IPS-20b (cell line): ENCODE measurements at regions not wholly inside any gene's neighbourhood (a gene's known extent, or its start where the extent isn't known, plus 50 kb on each side); places are given as distances from the start of the nearest gene placed in this dataset.
"Not testable (repeated sequence)": the region's sequence is repeated elsewhere in the genome, so short reads cannot be mapped to it uniquely, and the experiment has no call there.

Experiments used
- H3K27ac ChIP-seq: one replicate; pipeline ENCODE4 v1.5.1; 2013; ENCODE audit warnings: low read length
- H3K27me3 ChIP-seq: 2 replicates; pipeline ENCODE4 v1.6.1; 2013; ENCODE audit warnings: mild to moderate bottlenecking, low read length, inconsistent platforms; ENCODE audit not compliant: insufficient read depth
- H3K36me3 ChIP-seq: 2 replicates; pipeline ENCODE4 v1.6.1; 2013; ENCODE audit warnings: low read depth, mild to moderate bottlenecking, inconsistent platforms, low read length, moderate library complexity; ENCODE audit not compliant: insufficient read depth
- H3K4me1 ChIP-seq: 2 replicates; pipeline ENCODE4 v1.6.1; 2013; ENCODE audit warnings: mild to moderate bottlenecking, control low read depth, inconsistent platforms, low read length, moderate library complexity; ENCODE audit not compliant: insufficient read depth
- H3K4me3 ChIP-seq: 2 replicates; pipeline ENCODE4 v1.5.1; 2013; ENCODE audit warnings: mild to moderate bottlenecking, low read length, inconsistent platforms
- H3K9ac ChIP-seq: 2 replicates; pipeline ENCODE4 v1.6.1; 2013; ENCODE audit warnings: low read depth, mild to moderate bottlenecking, inconsistent platforms, low read length, moderate library complexity
- H3K9me3 ChIP-seq: 2 replicates; pipeline ENCODE4 v1.6.1; 2013; ENCODE audit warnings: mild to moderate bottlenecking, low read depth, low read length, inconsistent platforms; ENCODE audit not compliant: insufficient read depth

GRCh38 chr17:21814272-21814671, 121.9 kb downstream of the KCNJ18 start:
- H3K27me3 ChIP-seq, H3K36me3 ChIP-seq, H3K27ac ChIP-seq, H3K4me3 ChIP-seq, H3K9ac ChIP-seq, H3K4me1 ChIP-seq: not testable (repeated sequence)
- H3K9me3 ChIP-seq: peaks cover 38% of the 10 kb centered on the region

- no peak overlapping the region for H3K27ac ChIP-seq
- no peaks in the 10 kb centered on the region for H3K27me3 ChIP-seq
- H3K36me3 ChIP-seq: no peaks in the 10 kb centered on the region
- peaks cover 38% of the 10 kb centered on the region for H3K9me3 ChIP-seq
- H3K4me3 ChIP-seq: no peak overlapping the region
- no peaks in the 10 kb centered on the region for H3K4me1 ChIP-seq
- no peak overlapping the region for H3K9ac ChIP-seq
Observed at GRCh38 chr17:21814776-21815175, 122.5 kb downstream of the KCNJ18 start.

GRCh38 chr17:21815352-21816063, 123.2 kb downstream of the KCNJ18 start:
- H3K27me3 ChIP-seq: no peaks in the 10 kb centered on the region
- no peak overlapping the region for H3K4me3 ChIP-seq
- H3K27ac ChIP-seq: no peak overlapping the region
- no peak overlapping the region for H3K9ac ChIP-seq
- H3K4me1 ChIP-seq: no peaks in the 10 kb centered on the region
- H3K36me3 ChIP-seq: no peaks in the 10 kb centered on the region
- H3K9me3 ChIP-seq: peaks cover 44% of the 10 kb centered on the region

- peaks cover 58% of the 10 kb centered on the region for H3K9me3 ChIP-seq
- H3K36me3 ChIP-seq: no peaks in the 10 kb centered on the region
- H3K4me1 ChIP-seq: no peaks in the 10 kb centered on the region
- no peak overlapping the region for H3K4me3 ChIP-seq
- no peaks in the 10 kb centered on the region for H3K27me3 ChIP-seq
- no peak overlapping the region for H3K9ac ChIP-seq
- no peak overlapping the region for H3K27ac ChIP-seq
Observed at GRCh38 chr17:21816592-21817567, 124.6 kb downstream of the KCNJ18 start.

DNA sequence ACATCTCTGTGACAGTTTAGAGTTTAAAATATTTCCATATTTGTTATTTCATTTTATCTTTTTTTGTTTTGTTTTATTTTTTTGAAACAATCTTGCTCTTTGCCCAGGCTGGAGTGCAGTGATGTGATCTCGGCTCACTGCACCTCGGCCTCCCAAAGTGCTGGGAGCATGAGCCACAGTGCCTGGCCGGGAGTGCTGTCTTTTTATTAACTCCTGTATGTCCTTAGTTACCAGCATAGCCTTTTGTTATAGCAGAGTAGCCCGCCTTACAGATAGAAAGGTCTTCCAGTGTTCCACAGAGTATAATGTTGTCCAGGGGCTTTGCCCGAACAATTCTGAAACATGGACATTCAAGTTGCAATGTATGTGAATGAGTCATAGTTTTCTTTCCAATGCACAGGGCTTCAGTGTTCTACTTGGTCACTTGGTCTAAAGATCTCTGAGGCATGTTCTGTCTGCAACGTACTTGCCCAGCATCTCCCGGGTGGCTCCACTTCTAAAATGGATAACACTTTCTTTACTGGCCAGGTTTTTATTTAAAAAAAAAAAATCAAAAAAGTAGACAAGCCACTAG, 125.6 kb downstream of the KCNJ18 start:
- no peaks in the 10 kb centered on the region for H3K36me3 ChIP-seq

GRCh38 chr17:21823090-21823489, 130.8 kb downstream of the KCNJ18 start:
- H3K4me3 ChIP-seq: no peak overlapping the region
- H3K27ac ChIP-seq: no peak overlapping the region
- no peaks in the 10 kb centered on the region for H3K36me3 ChIP-seq
- H3K9ac ChIP-seq: no peak overlapping the region
- H3K27me3 ChIP-seq: no peaks in the 10 kb centered on the region
- H3K4me1 ChIP-seq: no peaks in the 10 kb centered on the region
- peaks cover 53% of the 10 kb centered on the region for H3K9me3 ChIP-seq

More for the DNA sequence above, 125.6 kb downstream of the KCNJ18 start:
- no peak overlapping the region for H3K9ac ChIP-seq
- no peaks in the 10 kb centered on the region for H3K27me3 ChIP-seq
- peaks cover 65% of the 10 kb centered on the region for H3K9me3 ChIP-seq
- H3K27ac ChIP-seq: no peak overlapping the region
- no peak overlapping the region for H3K4me3 ChIP-seq
- H3K4me1 ChIP-seq: no peaks in the 10 kb centered on the region

GRCh38 chr17:21823643-21824042, 131.3 kb downstream of the KCNJ18 start:
- no peaks in the 10 kb centered on the region for H3K27me3 ChIP-seq
- no peak overlapping the region for H3K9ac ChIP-seq
- no peak overlapping the region for H3K27ac ChIP-seq
- H3K9me3 ChIP-seq: peaks cover 51% of the 10 kb centered on the region
- no peak overlapping the region for H3K4me3 ChIP-seq
- H3K36me3 ChIP-seq: no peaks in the 10 kb centered on the region
- H3K4me1 ChIP-seq: no peaks in the 10 kb centered on the region

DNA sequence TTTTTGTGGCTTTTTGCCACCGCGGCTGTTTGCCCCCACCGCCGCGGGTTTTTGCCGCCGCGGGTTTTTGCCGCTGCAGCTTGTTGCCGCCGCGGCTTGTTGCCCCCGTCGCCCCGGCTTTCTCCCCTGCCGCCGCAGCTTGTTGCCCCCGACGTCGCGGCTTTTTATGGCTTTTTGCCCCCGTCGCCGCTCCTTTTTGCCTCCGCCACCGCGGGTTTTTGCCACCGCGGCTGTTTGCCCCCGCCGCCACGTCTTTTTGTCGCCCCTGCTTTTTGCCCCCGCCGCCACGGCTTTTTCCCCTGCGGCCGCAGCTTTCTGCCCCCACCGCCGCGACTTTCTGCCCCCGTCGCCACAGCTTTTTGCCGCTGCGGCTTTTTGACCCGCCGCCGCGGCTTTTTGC, 149.5 kb downstream of the KCNJ18 start:
- H3K27me3 ChIP-seq: peaks cover 59% of the 10 kb centered on the region
- H3K4me3 ChIP-seq: no peak overlapping the region
- H3K4me1 ChIP-seq: no peaks in the 10 kb centered on the region
- H3K9ac ChIP-seq: no peak overlapping the region
- no peak overlapping the region for H3K27ac ChIP-seq
- peaks cover 11% of the 10 kb centered on the region; the same call in 1 of the 2 replicates for H3K9me3 ChIP-seq
- no peaks in the 10 kb centered on the region for H3K36me3 ChIP-seq

GRCh38 chr17:21842332-21843317, 150.3 kb downstream of the KCNJ18 start:
- no peak overlapping the region for H3K9ac ChIP-seq
- peaks cover 11% of the 10 kb centered on the region; the same call in 1 of the 2 replicates for H3K9me3 ChIP-seq
- H3K36me3 ChIP-seq: no peaks in the 10 kb centered on the region
- H3K4me1 ChIP-seq: no peaks in the 10 kb centered on the region
- H3K4me3 ChIP-seq: no peak overlapping the region
- H3K27me3 ChIP-seq: peaks cover 59% of the 10 kb centered on the region
- no peak overlapping the region for H3K27ac ChIP-seq

DNA sequence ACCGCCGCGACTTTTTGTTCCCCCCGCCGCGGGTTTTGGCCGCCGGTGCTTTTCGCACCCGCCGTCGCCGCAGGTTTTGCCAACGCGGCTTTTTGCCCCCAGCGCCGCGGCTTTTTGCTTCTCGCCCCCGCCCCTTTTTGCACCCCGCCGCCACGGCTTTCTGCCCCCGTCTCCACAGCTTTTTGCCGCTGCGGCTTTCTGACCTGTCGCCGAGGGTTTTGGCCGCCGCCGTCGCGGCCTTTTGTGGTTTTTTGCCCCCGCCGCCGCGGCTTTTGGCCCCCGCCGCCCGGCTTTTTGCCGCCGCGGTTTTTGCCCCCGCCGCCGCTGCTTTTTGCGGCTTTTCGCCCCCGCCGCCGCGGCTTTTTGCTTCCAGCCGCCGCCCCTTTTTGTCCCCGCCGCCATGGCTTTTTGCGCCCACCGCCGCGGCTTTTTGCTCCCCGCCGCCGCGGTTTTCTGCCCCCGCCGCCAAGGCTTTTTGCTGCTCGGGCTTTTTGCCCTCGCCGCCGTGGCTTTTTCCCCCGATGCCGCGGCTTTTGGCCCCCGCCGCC, 151.1 kb downstream of the KCNJ18 start:
- H3K4me1 ChIP-seq: no peaks in the 10 kb centered on the region
- no peak overlapping the region for H3K27ac ChIP-seq
- H3K9ac ChIP-seq: no peak overlapping the region
- H3K27me3 ChIP-seq: peaks cover 59% of the 10 kb centered on the region
- peaks cover 13% of the 10 kb centered on the region for H3K9me3 ChIP-seq
- no peak overlapping the region for H3K4me3 ChIP-seq
- no peaks in the 10 kb centered on the region for H3K36me3 ChIP-seq
